PC-9 (cell line): ENCODE measurements at regions not wholly inside any gene's neighbourhood (a gene's known extent, or its start where the extent isn't known, plus 50 kb on each side); places are given as distances from the start of the nearest gene placed in this dataset.

Source experiments
- EZH2 ChIP-seq: fragments of 200-600 bp; sonication (generic); IDR thresholded peaks from 2 replicates; pipeline ENCODE4 v1.8.0; 2017; ENCODE audit warnings: antibody characterized with exemption, low read depth
- TF ChIP-seq, protein P1 (sequence below): fragments of 200-600 bp; sonication (generic); conservative IDR thresholded peaks from 2 replicates; pipeline ENCODE4 v1.6.1; 2017; ENCODE audit warnings: mixed run types, antibody characterized with exemption, mild to moderate bottlenecking, moderate library complexity

DNA sequence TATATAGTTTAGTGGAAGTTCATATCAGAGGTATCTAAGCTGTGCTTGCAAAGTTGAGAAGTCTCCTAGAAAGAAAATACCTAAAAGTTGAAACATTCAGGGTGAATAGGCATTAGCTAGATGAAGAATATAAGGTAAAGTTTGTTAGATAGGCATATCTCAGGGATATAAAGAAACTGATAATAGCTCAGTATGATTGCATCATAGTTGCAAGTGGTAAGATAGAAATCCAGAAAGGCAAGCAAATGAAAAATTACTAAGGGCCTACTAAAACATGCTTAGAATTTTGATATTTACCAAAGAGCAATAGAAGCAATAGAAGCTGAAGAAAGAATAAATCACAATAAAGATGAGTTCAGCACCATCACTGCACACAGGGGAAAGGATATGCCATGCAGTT, 610.0 kb upstream of the ADGRL3 start:
- TF ChIP-seq, protein P1, sequence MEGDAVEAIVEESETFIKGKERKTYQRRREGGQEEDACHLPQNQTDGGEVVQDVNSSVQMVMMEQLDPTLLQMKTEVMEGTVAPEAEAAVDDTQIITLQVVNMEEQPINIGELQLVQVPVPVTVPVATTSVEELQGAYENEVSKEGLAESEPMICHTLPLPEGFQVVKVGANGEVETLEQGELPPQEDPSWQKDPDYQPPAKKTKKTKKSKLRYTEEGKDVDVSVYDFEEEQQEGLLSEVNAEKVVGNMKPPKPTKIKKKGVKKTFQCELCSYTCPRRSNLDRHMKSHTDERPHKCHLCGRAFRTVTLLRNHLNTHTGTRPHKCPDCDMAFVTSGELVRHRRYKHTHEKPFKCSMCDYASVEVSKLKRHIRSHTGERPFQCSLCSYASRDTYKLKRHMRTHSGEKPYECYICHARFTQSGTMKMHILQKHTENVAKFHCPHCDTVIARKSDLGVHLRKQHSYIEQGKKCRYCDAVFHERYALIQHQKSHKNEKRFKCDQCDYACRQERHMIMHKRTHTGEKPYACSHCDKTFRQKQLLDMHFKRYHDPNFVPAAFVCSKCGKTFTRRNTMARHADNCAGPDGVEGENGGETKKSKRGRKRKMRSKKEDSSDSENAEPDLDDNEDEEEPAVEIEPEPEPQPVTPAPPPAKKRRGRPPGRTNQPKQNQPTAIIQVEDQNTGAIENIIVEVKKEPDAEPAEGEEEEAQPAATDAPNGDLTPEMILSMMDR = no peak
- TF ChIP-seq EZH2 = no peak
